GM12873 (cell line): ENCODE measurements at regions not wholly inside any gene's neighbourhood (a gene's known extent, or its start where the extent isn't known, plus 50 kb on each side); places are given as distances from the start of the nearest gene placed in this dataset.

Experiments used
- TF ChIP-seq, protein P1 (sequence below): IDR thresholded peaks from 2 replicates; pipeline ENCODE4 v1.5.1; 2012; ENCODE audit warnings: low read depth, mild to moderate bottlenecking, moderate library complexity, low read length, control low read depth; ENCODE audit not compliant: insufficient read depth; ENCODE audit errors: missing control alignments

GRCh38 chr1:229857585-229857984, 209.5 kb upstream of the GALNT2 start:
- TF ChIP-seq, protein P1, sequence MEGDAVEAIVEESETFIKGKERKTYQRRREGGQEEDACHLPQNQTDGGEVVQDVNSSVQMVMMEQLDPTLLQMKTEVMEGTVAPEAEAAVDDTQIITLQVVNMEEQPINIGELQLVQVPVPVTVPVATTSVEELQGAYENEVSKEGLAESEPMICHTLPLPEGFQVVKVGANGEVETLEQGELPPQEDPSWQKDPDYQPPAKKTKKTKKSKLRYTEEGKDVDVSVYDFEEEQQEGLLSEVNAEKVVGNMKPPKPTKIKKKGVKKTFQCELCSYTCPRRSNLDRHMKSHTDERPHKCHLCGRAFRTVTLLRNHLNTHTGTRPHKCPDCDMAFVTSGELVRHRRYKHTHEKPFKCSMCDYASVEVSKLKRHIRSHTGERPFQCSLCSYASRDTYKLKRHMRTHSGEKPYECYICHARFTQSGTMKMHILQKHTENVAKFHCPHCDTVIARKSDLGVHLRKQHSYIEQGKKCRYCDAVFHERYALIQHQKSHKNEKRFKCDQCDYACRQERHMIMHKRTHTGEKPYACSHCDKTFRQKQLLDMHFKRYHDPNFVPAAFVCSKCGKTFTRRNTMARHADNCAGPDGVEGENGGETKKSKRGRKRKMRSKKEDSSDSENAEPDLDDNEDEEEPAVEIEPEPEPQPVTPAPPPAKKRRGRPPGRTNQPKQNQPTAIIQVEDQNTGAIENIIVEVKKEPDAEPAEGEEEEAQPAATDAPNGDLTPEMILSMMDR = no peak

- TF ChIP-seq, protein P1 = no peak
Measured at GRCh38 chr1:229859026-229859425, 208.0 kb upstream of the GALNT2 start.

DNA sequence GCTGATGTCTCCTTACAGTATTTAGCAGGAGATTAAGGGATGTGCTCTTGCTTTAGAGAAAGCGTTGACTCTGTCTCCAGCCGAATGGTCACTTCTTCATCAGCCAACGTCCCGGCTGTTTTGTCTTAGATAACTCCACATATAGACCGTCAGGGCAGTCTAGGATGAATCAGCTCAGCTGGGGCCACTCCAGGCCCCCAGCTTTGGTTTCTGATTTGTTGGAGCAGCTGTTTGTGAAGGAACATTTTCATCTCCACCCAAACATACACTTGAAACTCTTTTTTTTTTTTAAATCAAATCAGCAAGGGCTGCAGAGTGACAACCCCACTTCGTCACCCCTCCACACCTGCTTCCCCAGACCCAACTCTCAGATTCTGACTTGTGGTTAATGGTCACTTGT, 206.1 kb upstream of the GALNT2 start:
- TF ChIP-seq, protein P1 = no peak

DNA sequence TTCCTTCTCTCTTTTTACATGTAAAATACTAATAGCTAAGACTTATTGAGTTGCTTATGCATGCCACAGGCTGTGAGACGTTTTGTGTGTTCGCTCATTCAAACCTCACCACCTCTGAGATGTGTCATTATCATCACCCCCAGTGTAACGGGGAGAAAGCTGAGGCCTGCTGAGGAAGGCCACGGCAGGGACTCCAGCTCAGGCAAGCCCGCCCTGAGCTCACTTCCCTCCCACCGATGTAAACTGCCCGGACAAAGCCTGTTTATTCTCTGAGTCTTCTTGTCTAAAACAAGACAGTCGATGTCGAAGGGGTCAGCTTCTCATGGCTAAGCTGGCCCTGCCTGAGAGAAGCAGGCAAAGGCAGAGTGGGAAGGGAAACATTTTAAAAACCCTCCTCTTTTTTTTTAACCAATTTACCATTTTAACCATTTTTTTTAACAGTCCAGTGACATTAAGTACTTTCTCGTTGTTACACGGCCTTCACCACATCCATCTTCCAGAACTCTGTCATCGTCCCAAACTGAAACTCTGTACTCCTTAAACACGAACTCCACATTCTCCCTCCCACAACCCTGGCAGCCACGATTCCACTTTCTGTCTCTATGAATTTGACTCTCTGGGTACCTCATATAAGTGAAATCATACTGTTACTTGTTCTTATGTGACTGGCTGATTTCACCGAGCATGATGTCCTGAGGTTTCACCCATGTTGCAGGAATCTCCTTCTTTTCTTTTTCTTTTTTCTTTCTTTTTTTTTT, 204.8 kb upstream of the GALNT2 start:
- TF ChIP-seq, protein P1 = no peak

DNA sequence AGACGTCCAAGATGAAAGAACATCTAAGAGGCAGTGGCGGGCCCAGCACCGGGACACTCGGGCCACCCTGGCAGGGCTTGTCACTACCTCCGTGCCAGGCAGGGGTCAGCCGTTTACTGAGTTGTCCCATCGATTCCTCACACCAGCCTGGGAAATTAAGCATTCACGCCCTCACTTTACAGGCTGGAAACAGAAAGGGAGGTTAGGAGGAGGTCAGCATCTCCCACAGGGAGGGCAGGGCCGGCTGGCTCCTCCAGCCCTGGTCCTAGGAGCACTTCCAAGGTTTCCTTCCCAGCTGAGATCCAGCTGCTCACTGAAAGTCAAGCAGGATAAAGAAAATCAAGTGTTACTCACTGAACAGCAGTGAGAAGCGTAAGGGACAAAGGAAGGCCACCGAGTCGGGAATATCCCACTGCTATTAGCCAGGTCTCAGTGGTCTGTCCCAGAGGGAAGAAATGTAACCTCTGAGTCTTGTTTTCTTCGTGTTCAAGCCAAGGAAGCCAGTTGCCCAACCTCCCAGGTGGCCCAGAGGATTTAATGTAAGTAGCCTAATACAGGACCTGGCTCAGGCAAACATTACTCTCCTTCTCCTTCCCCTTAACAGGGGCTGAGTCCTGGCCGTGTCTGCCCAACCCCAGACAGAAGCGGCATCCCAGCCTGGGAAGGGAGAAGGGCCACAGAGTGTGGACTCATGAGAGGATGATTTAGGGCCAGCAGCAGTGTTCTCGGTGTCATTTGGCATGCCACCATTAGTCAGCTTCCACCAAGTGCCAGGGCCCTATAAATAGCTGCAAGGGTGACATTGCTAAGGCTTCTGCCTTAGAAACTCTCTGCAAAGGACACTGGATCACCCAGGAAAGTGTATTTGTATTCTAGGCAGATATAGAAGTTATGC, 203.1 kb upstream of the GALNT2 start:
- TF ChIP-seq, protein P1 = no peak

GRCh38 chr1:229864686-229865230, 202.3 kb upstream of the GALNT2 start:
- TF ChIP-seq, protein P1 = no peak

DNA sequence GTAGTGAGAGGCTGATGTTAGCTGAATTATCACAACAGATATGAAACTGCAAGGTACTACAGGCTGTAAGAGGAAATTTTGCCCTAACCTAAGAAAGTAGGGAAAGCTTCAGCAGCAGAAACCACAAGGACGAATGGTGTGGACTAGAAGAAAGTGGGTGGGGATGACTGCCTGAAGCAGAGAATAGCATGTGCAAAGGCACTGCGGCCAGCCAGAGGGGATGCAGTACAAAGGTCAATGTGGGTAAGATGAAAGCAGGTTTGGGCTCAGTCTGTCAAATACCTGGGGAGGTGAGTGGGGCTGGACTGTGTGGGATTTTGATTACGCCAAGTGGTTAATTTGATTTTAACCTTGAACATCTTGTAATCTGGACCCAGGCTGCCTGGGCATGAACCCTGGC, 199.3 kb upstream of the GALNT2 start:
- TF ChIP-seq, protein P1 = no peak
